ENCODE measurements at regions not wholly inside any gene's neighbourhood (a gene's known extent, or its start where the extent isn't known, plus 50 kb on each side); places are given as distances from the start of the nearest gene placed in this dataset.
"Not testable (repeated sequence)": the region's sequence is repeated elsewhere in the genome, so short reads cannot be mapped to it uniquely, and the experiment has no call there.

GRCh38 chr14:106666341-106666740 lies 1140.0 kb downstream of the TMEM121 start:
- no peak for DNase-seq (ENCODE audit: low spot score)

GRCh38 chr14:106670011-106670410 lies 1143.6 kb downstream of the TMEM121 start:
- DNase-seq (ENCODE audit: low spot score) = no peak

- not testable (repeated sequence) for DNase-seq (ENCODE audit: low spot score)
Measured at GRCh38 chr14:106674093-106674492, 1147.7 kb downstream of the TMEM121 start.

GRCh38 chr14:106674509-106675125 lies 1148.2 kb downstream of the TMEM121 start:
- not testable (repeated sequence) for DNase-seq (ENCODE audit: low spot score)

GRCh38 chr14:106675716-106676115 lies 1149.3 kb downstream of the TMEM121 start:
- not testable (repeated sequence) for DNase-seq (ENCODE audit: low spot score)

GRCh38 chr14:106679776-106680175 lies 1153.4 kb downstream of the TMEM121 start:
- DNase-seq (ENCODE audit: low spot score) = no peak

- DNase-seq (ENCODE audit: low spot score) = no peak
Measured at GRCh38 chr14:106681161-106681560, 1154.8 kb downstream of the TMEM121 start.

GRCh38 chr14:106681568-106681967 lies 1155.2 kb downstream of the TMEM121 start:
- no peak for DNase-seq (ENCODE audit: low spot score)

GRCh38 chr14:106683631-106684030 lies 1157.2 kb downstream of the TMEM121 start:
- no peak for DNase-seq (ENCODE audit: low spot score)

- no peak for DNase-seq (ENCODE audit: low spot score)
Measured at GRCh38 chr14:106686533-106686932, 1160.2 kb downstream of the TMEM121 start.

GRCh38 chr14:106690333-106690891 lies 1164.0 kb downstream of the TMEM121 start:
- DNase-seq (ENCODE audit: low spot score) = no peak

GRCh38 chr14:106691601-106692291 lies 1165.4 kb downstream of the TMEM121 start:
- DNase-seq (ENCODE audit: low spot score) = no peak

GRCh38 chr14:106694638-106695393 lies 1168.4 kb downstream of the TMEM121 start:
- no peak for DNase-seq (ENCODE audit: low spot score)

- DNase-seq (ENCODE audit: low spot score) = not testable (repeated sequence)
Measured at GRCh38 chr14:106698620-106699267, 1172.4 kb downstream of the TMEM121 start.

GRCh38 chr14:106703651-106704050 lies 1177.3 kb downstream of the TMEM121 start:
- DNase-seq (ENCODE audit: low spot score) = not testable (repeated sequence)

- not testable (repeated sequence) for DNase-seq (ENCODE audit: low spot score)
Measured at GRCh38 chr14:106706488-106706887, 1180.1 kb downstream of the TMEM121 start.

- DNase-seq (ENCODE audit: low spot score) = not testable (repeated sequence)
Measured at GRCh38 chr14:106710187-106710586, 1183.8 kb downstream of the TMEM121 start.

- DNase-seq (ENCODE audit: low spot score) = not testable (repeated sequence)
Measured at GRCh38 chr14:106712513-106712912, 1186.1 kb downstream of the TMEM121 start.

- DNase-seq (ENCODE audit: low spot score) = not testable (repeated sequence)
Measured at GRCh38 chr14:106714446-106715428, 1188.4 kb downstream of the TMEM121 start.

GRCh38 chr14:106717544-106717943 lies 1191.2 kb downstream of the TMEM121 start:
- DNase-seq (ENCODE audit: low spot score) = not testable (repeated sequence)

- DNase-seq (ENCODE audit: low spot score) = not testable (repeated sequence)
Measured at GRCh38 chr14:106719880-106720279, 1193.5 kb downstream of the TMEM121 start.
